GM06990 (cell line): ENCODE measurements at regions not wholly inside any gene's neighbourhood (a gene's known extent, or its start where the extent isn't known, plus 50 kb on each side); places are given as distances from the start of the nearest gene placed in this dataset.

Experiments used
- DNase-seq: peaks from one replicate; pipeline ENCODE4 v3.0.0-alpha.2; 2011; ENCODE audit not compliant: insufficient read length; ENCODE audit errors: extremely low read depth
- H3K27me3 ChIP-seq: replicated peaks from 2 replicates; pipeline ENCODE4 v1.6.0; 2011; ENCODE audit warnings: low read length; ENCODE audit not compliant: control insufficient read depth, insufficient read depth
- H3K36me3 ChIP-seq: 2 replicates; pipeline ENCODE4 v1.5.1; 2011; ENCODE audit warnings: low read length; ENCODE audit not compliant: control insufficient read depth, insufficient read depth
- H3K4me3 ChIP-seq: replicated peaks from 2 replicates; pipeline ENCODE4 v1.5.1; 2011; ENCODE audit warnings: low read depth, mild to moderate bottlenecking, control low read depth, low read length
- TF ChIP-seq, protein P1 (sequence below): IDR thresholded peaks from 2 replicates; pipeline ENCODE4 v1.5.1; 2011; ENCODE audit warnings: low read length, control low read depth, mild to moderate bottlenecking, inconsistent platforms; ENCODE audit not compliant: insufficient read depth, poor library complexity, severe bottlenecking

DNA sequence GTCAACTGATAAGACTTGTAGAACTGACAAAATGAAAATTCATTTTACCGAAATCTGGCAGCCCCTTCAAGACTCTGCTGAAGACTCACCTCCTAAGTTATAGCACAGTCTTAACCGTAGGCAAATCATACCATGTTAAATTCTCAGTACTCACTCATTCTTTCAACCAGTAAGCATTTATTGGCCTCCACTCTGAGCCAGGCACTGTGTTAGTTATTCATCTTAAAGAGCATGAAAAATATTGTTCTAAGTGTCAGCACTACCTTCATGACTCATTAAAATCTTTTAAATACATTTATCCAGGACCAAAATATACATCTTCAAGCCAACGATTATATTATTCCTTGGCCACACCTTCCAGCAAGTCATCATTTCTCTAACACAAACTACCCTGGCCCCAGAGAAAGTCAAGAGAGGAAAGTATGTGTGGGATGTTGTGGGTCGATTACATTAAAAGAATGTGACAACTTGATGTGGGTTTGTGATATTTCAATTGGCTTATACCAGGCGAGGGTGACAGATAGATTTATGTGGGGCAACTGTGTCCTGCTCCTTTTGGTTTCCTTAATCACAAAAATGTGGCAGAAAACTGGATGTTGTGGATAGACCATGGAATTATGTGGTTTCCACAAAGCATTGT lies 55.0 kb downstream of the TMEM30B start:
- Histone ChIP-seq H3K4me3 (no peak overlapping the region), H3K27me3 (no peaks in the 10 kb centered on the region; the same call in none of the 2 replicates), H3K36me3 (no peaks in the 10 kb centered on the region)
- DNase-seq, result no peak
- TF ChIP-seq, protein P1, sequence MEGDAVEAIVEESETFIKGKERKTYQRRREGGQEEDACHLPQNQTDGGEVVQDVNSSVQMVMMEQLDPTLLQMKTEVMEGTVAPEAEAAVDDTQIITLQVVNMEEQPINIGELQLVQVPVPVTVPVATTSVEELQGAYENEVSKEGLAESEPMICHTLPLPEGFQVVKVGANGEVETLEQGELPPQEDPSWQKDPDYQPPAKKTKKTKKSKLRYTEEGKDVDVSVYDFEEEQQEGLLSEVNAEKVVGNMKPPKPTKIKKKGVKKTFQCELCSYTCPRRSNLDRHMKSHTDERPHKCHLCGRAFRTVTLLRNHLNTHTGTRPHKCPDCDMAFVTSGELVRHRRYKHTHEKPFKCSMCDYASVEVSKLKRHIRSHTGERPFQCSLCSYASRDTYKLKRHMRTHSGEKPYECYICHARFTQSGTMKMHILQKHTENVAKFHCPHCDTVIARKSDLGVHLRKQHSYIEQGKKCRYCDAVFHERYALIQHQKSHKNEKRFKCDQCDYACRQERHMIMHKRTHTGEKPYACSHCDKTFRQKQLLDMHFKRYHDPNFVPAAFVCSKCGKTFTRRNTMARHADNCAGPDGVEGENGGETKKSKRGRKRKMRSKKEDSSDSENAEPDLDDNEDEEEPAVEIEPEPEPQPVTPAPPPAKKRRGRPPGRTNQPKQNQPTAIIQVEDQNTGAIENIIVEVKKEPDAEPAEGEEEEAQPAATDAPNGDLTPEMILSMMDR, result no peak

DNA sequence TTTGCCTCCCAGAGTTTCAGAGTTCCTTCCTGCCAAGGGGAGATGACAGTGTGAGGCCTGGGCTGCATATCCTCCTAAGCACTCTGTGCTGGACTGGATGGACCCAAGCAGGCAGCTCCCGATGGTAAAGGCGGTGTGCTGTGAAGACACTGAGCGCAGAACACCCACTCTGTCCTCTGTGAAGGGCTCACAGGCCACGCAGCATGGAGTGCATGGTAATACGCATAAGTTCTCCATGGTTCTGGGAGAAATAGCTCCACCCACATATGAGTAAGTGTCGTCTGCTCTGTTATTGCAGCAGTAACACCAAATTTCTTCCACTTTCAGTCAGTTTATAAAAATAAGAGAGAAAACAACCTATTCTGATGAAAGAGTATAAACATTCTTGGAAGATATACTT lies 55.8 kb downstream of the TMEM30B start:
- no peaks in the 10 kb centered on the region for H3K36me3 ChIP-seq
- no peak overlapping the region for H3K4me3 ChIP-seq
- DNase-seq, result no peak
- TF ChIP-seq, protein P1, result no peak
- H3K27me3 ChIP-seq, result no peaks in the 10 kb centered on the region; the same call in none of the 2 replicates

- DNase-seq, result no peak
- TF ChIP-seq, protein P1, result no peak
- Histone ChIP-seq H3K4me3 (no peak overlapping the region), H3K36me3 (no peaks in the 10 kb centered on the region), H3K27me3 (no peaks in the 10 kb centered on the region)
Measured at GRCh38 chr14:61223552-61223951, 57.6 kb downstream of the TMEM30B start.

- TF ChIP-seq, protein P1, result no peak
- DNase-seq, result no peak
- no peaks in the 10 kb centered on the region for H3K27me3 ChIP-seq
Measured at GRCh38 chr14:61222388-61222787, 58.8 kb downstream of the TMEM30B start.

DNA sequence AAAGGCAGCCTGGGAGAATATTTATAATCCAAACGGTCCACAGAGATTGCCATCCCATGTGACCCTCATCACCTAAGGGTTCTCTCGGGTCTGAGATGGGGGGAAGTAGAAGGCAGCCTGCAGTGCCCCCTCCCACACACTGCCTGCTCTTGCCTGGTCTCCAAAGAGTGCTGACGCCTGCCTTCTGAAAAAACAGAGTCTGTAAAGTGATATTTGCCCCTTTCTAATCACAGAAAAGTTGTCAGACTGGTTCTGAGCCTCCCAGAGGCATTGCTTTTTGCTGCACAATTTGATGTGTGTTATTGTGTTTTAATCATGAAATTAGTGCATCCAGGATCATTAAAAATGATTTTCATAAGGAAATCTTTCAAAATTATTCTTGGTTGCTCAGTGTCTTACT lies 59.2 kb downstream of the TMEM30B start:
- TF ChIP-seq, protein P1, result no peak
- no peaks in the 10 kb centered on the region; the same call in 1 of the 2 replicates for H3K27me3 ChIP-seq
- H3K4me3 ChIP-seq, result no peak overlapping the region
- no peak for DNase-seq
- H3K36me3 ChIP-seq, result no peaks in the 10 kb centered on the region

More at GRCh38 chr14:61222388-61222787, 58.8 kb downstream of the TMEM30B start:
- no peaks in the 10 kb centered on the region for H3K36me3 ChIP-seq
- H3K4me3 ChIP-seq, result no peak overlapping the region
